Central memory CD8-positive, alpha-beta T cell (primary cell): ENCODE measurements at regions not wholly inside any gene's neighbourhood (a gene's known extent, or its start where the extent isn't known, plus 50 kb on each side); places are given as distances from the start of the nearest gene placed in this dataset.
"Not testable (repeated sequence)": the region's sequence is repeated elsewhere in the genome, so short reads cannot be mapped to it uniquely, and the experiment has no call there.

Source experiments
- ATAC-seq: fragments of 150-1000 bp; cut with Tn5 transposase; replicated peaks from 2 replicates; pipeline ENCODE4 v1.10.0; 2022; ENCODE audit warnings: mild to moderate bottlenecking, moderate FRiP score, moderate number of reproducible peaks; ENCODE audit not compliant: poor library complexity, severe bottlenecking; ENCODE audit errors: extremely low read depth
- DNase-seq, 2 donors: peaks; one replicate each; pipeline ENCODE4 v3.0.0; 2021; ENCODE audit warnings: low spot score in 2 of 2
- H3K27ac Mint-ChIP-seq: one replicate; pipeline ENCODE4 v1.8.0; 2022; ENCODE audit warnings: low read depth, mild to moderate bottlenecking, moderate library complexity, mixed read lengths
- H3K27me3 Mint-ChIP-seq: one replicate; pipeline ENCODE4 v1.8.0; 2022; ENCODE audit warnings: mixed read lengths
- H3K36me3 Mint-ChIP-seq: one replicate; pipeline ENCODE4 v1.8.0; 2022; ENCODE audit warnings: mild to moderate bottlenecking, moderate library complexity, mixed read lengths; ENCODE audit not compliant: insufficient read depth
- H3K4me1 Mint-ChIP-seq: one replicate; pipeline ENCODE4 v1.8.0; 2022; ENCODE audit warnings: mixed read lengths
- H3K4me3 Mint-ChIP-seq: one replicate; pipeline ENCODE4 v1.8.0; 2022; ENCODE audit warnings: mild to moderate bottlenecking, moderate library complexity, mixed read lengths
- H3K9me3 Mint-ChIP-seq: one replicate; pipeline ENCODE4 v1.8.0; 2022; ENCODE audit warnings: mixed read lengths

- Mint-ChIP-seq H3K36me3 (no peaks in the 10 kb centered on the region), H3K4me1 (no peaks in the 10 kb centered on the region), H3K9me3 (no peaks in the 10 kb centered on the region), H3K4me3 (no peak overlapping the region), H3K27me3 (no peaks in the 10 kb centered on the region), H3K27ac (no peak overlapping the region)
- DNase-seq (no peak), ATAC-seq (no peak)
These were observed 603.1 kb downstream of the ETNK1 start for GRCh38 chr12:23228101-23228500.

GRCh38 chr12:23230899-23231298 lies 605.9 kb downstream of the ETNK1 start:
- H3K4me3 Mint-ChIP-seq = no peak overlapping the region
- H3K36me3 Mint-ChIP-seq = no peaks in the 10 kb centered on the region
- no peaks in the 10 kb centered on the region for H3K27me3 Mint-ChIP-seq
- no peak for DNase-seq
- no peak for ATAC-seq
- H3K27ac Mint-ChIP-seq = no peak overlapping the region
- no peaks in the 10 kb centered on the region for H3K9me3 Mint-ChIP-seq
- H3K4me1 Mint-ChIP-seq = no peaks in the 10 kb centered on the region

GRCh38 chr12:23236066-23236780 lies 611.3 kb downstream of the ETNK1 start:
- H3K4me3 Mint-ChIP-seq = no peak overlapping the region
- H3K9me3 Mint-ChIP-seq = no peaks in the 10 kb centered on the region
- no peaks in the 10 kb centered on the region for H3K4me1 Mint-ChIP-seq
- no peak for ATAC-seq
- H3K27ac Mint-ChIP-seq = no peak overlapping the region
- H3K27me3 Mint-ChIP-seq = no peaks in the 10 kb centered on the region
- no peaks in the 10 kb centered on the region for H3K36me3 Mint-ChIP-seq
- DNase-seq = no peak

- no peak overlapping the region for H3K27ac Mint-ChIP-seq
These were observed 611.8 kb downstream of the ETNK1 start for GRCh38 chr12:23236811-23237210.

GRCh38 chr12:23238190-23238589 lies 613.2 kb downstream of the ETNK1 start:
- no peaks in the 10 kb centered on the region for H3K9me3 Mint-ChIP-seq
- H3K36me3 Mint-ChIP-seq = no peaks in the 10 kb centered on the region
- ATAC-seq (no peak), DNase-seq (no peak)
- no peaks in the 10 kb centered on the region for H3K27me3 Mint-ChIP-seq
- no peak overlapping the region for H3K4me3 Mint-ChIP-seq
- H3K4me1 Mint-ChIP-seq = no peaks in the 10 kb centered on the region
- H3K27ac Mint-ChIP-seq = no peak overlapping the region

More at GRCh38 chr12:23236811-23237210, 611.8 kb downstream of the ETNK1 start:
- Mint-ChIP-seq H3K36me3 (no peaks in the 10 kb centered on the region), H3K9me3 (no peaks in the 10 kb centered on the region), H3K4me1 (no peaks in the 10 kb centered on the region), H3K4me3 (no peak overlapping the region), H3K27me3 (no peaks in the 10 kb centered on the region)
- DNase-seq = no peak
- no peak for ATAC-seq

- no peak overlapping the region for H3K27ac Mint-ChIP-seq
- H3K36me3 Mint-ChIP-seq = peaks cover 1% of the 10 kb centered on the region
- DNase-seq (no peak), ATAC-seq (no peak)
- H3K27me3 Mint-ChIP-seq = no peaks in the 10 kb centered on the region
- H3K9me3 Mint-ChIP-seq = no peaks in the 10 kb centered on the region
- H3K4me3 Mint-ChIP-seq = no peak overlapping the region
- no peaks in the 10 kb centered on the region for H3K4me1 Mint-ChIP-seq
These were observed 614.0 kb downstream of the ETNK1 start for GRCh38 chr12:23238957-23239356.

GRCh38 chr12:23245186-23245585 lies 620.2 kb downstream of the ETNK1 start:
- Mint-ChIP-seq H3K4me1 (no peaks in the 10 kb centered on the region), H3K27me3 (no peaks in the 10 kb centered on the region), H3K4me3 (no peak overlapping the region), H3K9me3 (no peaks in the 10 kb centered on the region), H3K36me3 (peaks cover 1% of the 10 kb centered on the region), H3K27ac (no peak overlapping the region)
- ATAC-seq (no peak), DNase-seq (no peak)

GRCh38 chr12:23253191-23253590 lies 628.2 kb downstream of the ETNK1 start:
- Mint-ChIP-seq H3K36me3 (peaks cover 2% of the 10 kb centered on the region), H3K27me3 (no peaks in the 10 kb centered on the region), H3K4me3 (no peak overlapping the region), H3K27ac (no peak overlapping the region), H3K4me1 (no peaks in the 10 kb centered on the region), H3K9me3 (no peaks in the 10 kb centered on the region)
- ATAC-seq = no peak
- no peak for DNase-seq

GRCh38 chr12:23253910-23254309 lies 628.9 kb downstream of the ETNK1 start:
- H3K27me3 Mint-ChIP-seq, H3K9me3 Mint-ChIP-seq, DNase-seq, H3K27ac Mint-ChIP-seq, H3K36me3 Mint-ChIP-seq, H3K4me3 Mint-ChIP-seq, H3K4me1 Mint-ChIP-seq, ATAC-seq: not testable (repeated sequence)

GRCh38 chr12:23259558-23259957 lies 634.6 kb downstream of the ETNK1 start:
- DNase-seq (no peak), ATAC-seq (no peak)
- Mint-ChIP-seq H3K27ac (no peak overlapping the region), H3K36me3 (no peaks in the 10 kb centered on the region), H3K4me3 (no peak overlapping the region), H3K27me3 (no peaks in the 10 kb centered on the region), H3K4me1 (no peaks in the 10 kb centered on the region), H3K9me3 (peaks cover 9% of the 10 kb centered on the region)

- peaks cover 9% of the 10 kb centered on the region for H3K9me3 Mint-ChIP-seq
These were observed 637.7 kb downstream of the ETNK1 start for GRCh38 chr12:23262670-23263069.

GRCh38 chr12:23277831-23278230 lies 652.9 kb downstream of the ETNK1 start:
- Mint-ChIP-seq H3K9me3 (peaks cover 8% of the 10 kb centered on the region), H3K27ac (no peak overlapping the region), H3K4me1 (no peaks in the 10 kb centered on the region), H3K27me3 (no peaks in the 10 kb centered on the region), H3K36me3 (no peaks in the 10 kb centered on the region), H3K4me3 (no peak overlapping the region)
- ATAC-seq (no peak), DNase-seq (no peak)

More at GRCh38 chr12:23262670-23263069, 637.7 kb downstream of the ETNK1 start:
- DNase-seq = no peak
- Mint-ChIP-seq H3K27ac (no peak overlapping the region), H3K27me3 (no peaks in the 10 kb centered on the region), H3K4me3 (no peak overlapping the region), H3K4me1 (no peaks in the 10 kb centered on the region), H3K36me3 (no peaks in the 10 kb centered on the region)
- ATAC-seq = no peak

- no peaks in the 10 kb centered on the region for H3K27me3 Mint-ChIP-seq
- no peak overlapping the region for H3K4me3 Mint-ChIP-seq
These were observed 656.3 kb downstream of the ETNK1 start for GRCh38 chr12:23281295-23281694.

More at GRCh38 chr12:23281295-23281694, 656.3 kb downstream of the ETNK1 start:
- no peak for ATAC-seq
- Mint-ChIP-seq H3K4me1 (no peaks in the 10 kb centered on the region), H3K27ac (no peak overlapping the region), H3K9me3 (peaks cover 10% of the 10 kb centered on the region), H3K36me3 (no peaks in the 10 kb centered on the region)
- DNase-seq = no peak
